ENCODE measurements at regions not wholly inside any gene's neighbourhood (a gene's known extent, or its start where the extent isn't known, plus 50 kb on each side); places are given as distances from the start of the nearest gene placed in this dataset.
"Not testable (repeated sequence)": the region's sequence is repeated elsewhere in the genome, so short reads cannot be mapped to it uniquely, and the experiment has no call there.

- H3K4me3 Mint-ChIP-seq, result no peak overlapping the region
- no peaks in the 10 kb centered on the region for H3K4me1 Mint-ChIP-seq (ENCODE audit: low read depth)
- H3K27me3 Mint-ChIP-seq, result no peaks in the 10 kb centered on the region
- peaks cover 49% of the 10 kb centered on the region for H3K9me3 Mint-ChIP-seq
- no peaks in the 10 kb centered on the region for H3K36me3 Mint-ChIP-seq (ENCODE audit: low read depth)
- H3K27ac Mint-ChIP-seq, result no peak overlapping the region
- intact Hi-C loops (cut with micrococcal nuclease), result no loop called here
Measured at GRCh38 chr14:45868863-45869262, 615.9 kb upstream of the MIS18BP1 start.

DNA sequence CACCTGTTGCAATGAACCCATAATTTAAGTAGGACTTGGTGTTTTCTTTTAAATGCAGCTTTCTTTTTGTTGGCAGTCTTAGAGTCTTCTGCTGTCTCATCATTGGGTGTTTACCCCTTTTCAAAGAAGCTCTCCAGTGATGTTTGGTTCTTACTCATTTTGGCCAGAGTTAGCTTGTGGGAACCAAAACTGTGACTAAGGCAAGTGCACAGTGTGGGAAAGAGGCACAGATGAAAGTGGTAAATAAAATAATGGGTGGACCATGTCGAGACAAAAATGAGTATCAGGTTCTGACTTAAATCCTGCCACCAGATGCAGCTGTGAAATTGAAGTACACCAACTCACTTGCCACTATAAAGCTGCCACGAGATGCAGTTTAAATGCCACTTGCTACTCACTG is 615.4 kb upstream of the MIS18BP1 start:
- intact Hi-C loops (cut with micrococcal nuclease), result no loop called here
- Mint-ChIP-seq H3K4me1 (ENCODE audit: low read depth) (no peaks in the 10 kb centered on the region), H3K27me3 (no peaks in the 10 kb centered on the region), H3K9me3 (peaks cover 48% of the 10 kb centered on the region), H3K36me3 (ENCODE audit: low read depth) (no peaks in the 10 kb centered on the region), H3K4me3 (no peak overlapping the region), H3K27ac (no peak overlapping the region)

GRCh38 chr14:45867046-45867894 is 614.3 kb upstream of the MIS18BP1 start:
- Mint-ChIP-seq H3K27ac (no peak overlapping the region), H3K9me3 (peaks cover 43% of the 10 kb centered on the region), H3K36me3 (ENCODE audit: low read depth) (no peaks in the 10 kb centered on the region), H3K4me1 (ENCODE audit: low read depth) (no peaks in the 10 kb centered on the region), H3K4me3 (no peak overlapping the region), H3K27me3 (no peaks in the 10 kb centered on the region)
- intact Hi-C loops (cut with micrococcal nuclease), result no loop called here

- no peak overlapping the region for H3K27ac Mint-ChIP-seq
- no peaks in the 10 kb centered on the region for H3K36me3 Mint-ChIP-seq (ENCODE audit: low read depth)
- H3K9me3 Mint-ChIP-seq, result peaks cover 7% of the 10 kb centered on the region
- H3K4me1 Mint-ChIP-seq (ENCODE audit: low read depth), result no peaks in the 10 kb centered on the region
- intact Hi-C loops (cut with micrococcal nuclease), result no loop called here
- H3K4me3 Mint-ChIP-seq, result no peak overlapping the region
- H3K27me3 Mint-ChIP-seq, result no peaks in the 10 kb centered on the region
Measured at GRCh38 chr14:45838597-45838996, 585.6 kb upstream of the MIS18BP1 start.

- no peaks in the 10 kb centered on the region for H3K4me1 Mint-ChIP-seq (ENCODE audit: low read depth)
- intact Hi-C loops (cut with micrococcal nuclease), result no loop called here
- H3K36me3 Mint-ChIP-seq (ENCODE audit: low read depth), result no peaks in the 10 kb centered on the region
- H3K4me3 Mint-ChIP-seq, result no peak overlapping the region
- H3K27ac Mint-ChIP-seq, result no peak overlapping the region
- peaks cover 4% of the 10 kb centered on the region for H3K9me3 Mint-ChIP-seq
- H3K27me3 Mint-ChIP-seq, result no peaks in the 10 kb centered on the region
Measured at GRCh38 chr14:45819107-45819506, 566.1 kb upstream of the MIS18BP1 start.

DNA sequence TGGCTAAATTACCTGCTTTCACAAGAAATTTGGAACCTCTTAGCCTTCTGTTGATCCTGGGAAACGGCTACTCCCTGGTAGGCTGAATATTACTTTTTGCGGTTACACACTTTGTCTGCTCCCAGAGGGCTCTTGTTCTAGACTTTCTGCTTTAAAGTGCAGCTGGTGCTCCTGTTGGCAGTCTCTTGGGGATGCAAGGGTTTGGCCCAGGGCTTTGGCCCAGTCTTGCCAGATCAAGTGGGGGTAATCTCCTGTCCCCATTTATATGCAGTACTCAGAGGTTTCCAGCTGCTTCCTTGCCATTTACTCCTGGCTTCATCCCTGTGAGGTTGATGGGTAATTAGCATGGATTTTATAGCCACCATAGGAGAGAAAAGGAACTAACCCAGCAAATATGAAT is 558.2 kb upstream of the MIS18BP1 start:
- no peaks in the 10 kb centered on the region for H3K27me3 Mint-ChIP-seq
- no peaks in the 10 kb centered on the region for H3K9me3 Mint-ChIP-seq
- intact Hi-C loops (cut with micrococcal nuclease), result no loop called here
- H3K27ac Mint-ChIP-seq, result no peak overlapping the region
- H3K4me3 Mint-ChIP-seq, result no peak overlapping the region
- H3K36me3 Mint-ChIP-seq (ENCODE audit: low read depth), result no peaks in the 10 kb centered on the region
- H3K4me1 Mint-ChIP-seq (ENCODE audit: low read depth), result no peaks in the 10 kb centered on the region

DNA sequence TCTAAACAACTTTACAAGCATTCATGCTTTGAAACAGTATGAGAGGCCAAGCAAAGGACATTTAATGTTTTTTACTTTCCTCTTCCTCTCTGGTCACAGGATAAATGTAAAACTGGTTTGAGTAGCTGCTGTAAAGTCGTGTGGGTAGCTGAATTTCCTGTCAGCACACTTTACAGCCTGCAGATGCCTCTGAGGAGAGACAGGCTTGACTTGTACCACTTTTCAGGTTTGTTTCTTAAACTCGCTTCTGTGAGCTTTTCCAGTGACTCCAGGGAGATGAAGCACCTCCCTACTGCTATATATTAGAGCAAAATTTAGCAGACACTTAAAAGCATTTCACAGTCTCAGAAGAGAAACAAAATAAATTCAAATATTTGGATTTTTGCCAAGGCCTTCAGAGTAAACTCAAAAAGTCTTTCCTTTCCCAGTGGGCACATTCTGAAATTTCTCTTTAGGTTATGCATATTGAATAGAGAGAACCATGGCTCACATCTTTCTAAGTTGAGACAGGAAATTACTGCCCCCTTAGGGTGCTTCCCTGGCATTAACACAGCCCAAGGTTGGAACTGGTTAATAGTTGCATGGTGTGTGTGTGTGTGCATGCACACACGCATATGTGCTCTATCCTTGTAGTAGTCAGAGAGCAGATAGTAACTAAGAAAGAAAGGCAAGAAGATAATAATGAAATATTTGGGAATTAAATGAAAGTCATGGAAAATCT is 557.3 kb upstream of the MIS18BP1 start:
- Mint-ChIP-seq H3K9me3 (no peaks in the 10 kb centered on the region), H3K27ac (no peak overlapping the region), H3K27me3 (no peaks in the 10 kb centered on the region), H3K4me3 (no peak overlapping the region), H3K36me3 (ENCODE audit: low read depth) (no peaks in the 10 kb centered on the region), H3K4me1 (ENCODE audit: low read depth) (no peaks in the 10 kb centered on the region)
- intact Hi-C loops (cut with micrococcal nuclease), result no loop called here

DNA sequence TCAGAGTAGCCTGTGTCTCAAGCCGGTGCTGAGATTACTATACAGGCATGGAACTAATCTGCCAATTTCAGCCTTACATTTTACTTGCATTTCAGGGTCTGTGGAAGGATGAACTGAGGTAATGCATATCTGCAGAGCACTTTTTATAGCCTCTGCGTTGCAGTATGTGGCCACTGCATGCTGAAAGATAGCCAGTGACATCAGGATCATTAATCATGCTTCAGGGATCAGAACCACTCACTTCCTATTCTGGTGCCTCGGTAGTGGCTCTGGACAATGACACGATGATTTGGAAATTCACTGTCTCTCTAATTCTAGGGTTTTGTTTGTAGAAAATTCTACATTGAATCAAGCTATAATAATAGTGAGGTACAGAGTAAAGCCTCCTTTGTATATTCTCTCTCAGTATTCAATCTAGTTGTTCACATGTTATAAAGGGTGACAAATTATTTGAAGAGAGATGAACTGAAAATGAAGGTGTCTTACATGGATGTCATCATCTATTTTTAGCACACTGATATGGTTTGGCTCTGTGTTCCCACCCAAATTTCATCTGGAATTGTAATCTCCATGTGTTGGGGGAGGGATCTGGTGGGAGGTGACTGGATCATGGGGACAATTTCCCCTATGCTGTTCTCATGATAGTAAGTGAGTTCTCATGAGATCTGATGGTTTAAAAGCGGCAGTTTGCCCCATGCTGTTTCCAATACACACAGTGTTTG is 554.3 kb upstream of the MIS18BP1 start:
- H3K4me3 Mint-ChIP-seq, result no peak overlapping the region
- H3K36me3 Mint-ChIP-seq (ENCODE audit: low read depth), result no peaks in the 10 kb centered on the region
- H3K27ac Mint-ChIP-seq, result no peak overlapping the region
- H3K9me3 Mint-ChIP-seq, result no peaks in the 10 kb centered on the region
- H3K27me3 Mint-ChIP-seq, result no peaks in the 10 kb centered on the region
- no peaks in the 10 kb centered on the region for H3K4me1 Mint-ChIP-seq (ENCODE audit: low read depth)
- intact Hi-C loops (cut with micrococcal nuclease), result no loop called here

DNA sequence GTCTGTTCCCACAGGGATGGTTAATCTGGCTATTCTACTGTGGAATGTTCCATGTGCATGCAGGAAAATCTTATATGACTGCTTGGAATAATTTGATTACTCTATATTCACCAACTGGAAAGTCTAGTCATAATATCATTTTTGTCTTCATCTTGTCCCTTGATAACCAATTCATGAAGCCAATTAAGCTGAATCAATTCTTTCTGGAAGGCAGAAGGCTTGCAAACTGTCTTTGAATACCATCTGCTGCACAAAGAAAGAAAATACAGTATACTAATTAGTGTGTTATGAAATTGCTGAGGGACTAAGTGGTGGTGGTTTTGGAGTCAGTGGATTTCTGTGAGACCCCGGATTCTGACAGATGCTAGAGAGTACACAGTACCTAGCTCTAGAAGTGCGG is 546.5 kb upstream of the MIS18BP1 start:
- no peaks in the 10 kb centered on the region for H3K27me3 Mint-ChIP-seq
- H3K27ac Mint-ChIP-seq, result no peak overlapping the region
- H3K4me3 Mint-ChIP-seq, result no peak overlapping the region
- no peaks in the 10 kb centered on the region for H3K9me3 Mint-ChIP-seq
- no peaks in the 10 kb centered on the region for H3K4me1 Mint-ChIP-seq (ENCODE audit: low read depth)
- H3K36me3 Mint-ChIP-seq (ENCODE audit: low read depth), result no peaks in the 10 kb centered on the region
- intact Hi-C loops (cut with micrococcal nuclease), result no loop called here

- intact Hi-C loops (cut with micrococcal nuclease), result no loop called here
- Mint-ChIP-seq H3K4me1 (ENCODE audit: low read depth) (no peaks in the 10 kb centered on the region), H3K4me3 (no peak overlapping the region), H3K36me3 (ENCODE audit: low read depth) (no peaks in the 10 kb centered on the region), H3K27ac (no peak overlapping the region), H3K9me3 (no peaks in the 10 kb centered on the region), H3K27me3 (no peaks in the 10 kb centered on the region)
Measured at GRCh38 chr14:45798659-45799058, 545.7 kb upstream of the MIS18BP1 start.

GRCh38 chr14:45796006-45796405 is 543.0 kb upstream of the MIS18BP1 start:
- H3K27ac Mint-ChIP-seq; H3K4me3 Mint-ChIP-seq; H3K4me1 Mint-ChIP-seq (ENCODE audit: low read depth); H3K9me3 Mint-ChIP-seq; H3K27me3 Mint-ChIP-seq; intact Hi-C loops (cut with micrococcal nuclease); H3K36me3 Mint-ChIP-seq (ENCODE audit: low read depth): not testable (repeated sequence)

DNA sequence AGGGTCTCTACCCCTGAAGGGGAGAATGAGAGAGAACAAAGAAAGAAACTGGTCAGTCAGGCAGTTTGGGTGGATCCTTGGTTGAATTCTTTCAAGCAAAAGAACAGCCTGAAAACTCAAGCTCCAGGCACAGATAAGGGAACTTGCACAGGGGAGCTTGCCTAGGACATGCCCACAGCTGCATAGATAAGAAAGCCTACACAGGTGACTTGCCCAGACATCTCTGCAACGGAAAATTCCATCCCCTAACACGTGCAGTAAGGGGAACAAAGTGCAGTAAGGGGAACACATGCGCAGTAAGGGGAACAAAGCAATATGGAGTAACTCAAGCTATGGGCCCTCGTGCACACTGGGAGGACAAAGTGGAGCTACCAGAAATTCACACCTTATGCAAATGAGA is 540.1 kb upstream of the MIS18BP1 start:
- Mint-ChIP-seq H3K27me3 (no peaks in the 10 kb centered on the region), H3K4me3 (no peak overlapping the region), H3K36me3 (ENCODE audit: low read depth) (no peaks in the 10 kb centered on the region), H3K9me3 (peaks cover 7% of the 10 kb centered on the region), H3K27ac (no peak overlapping the region), H3K4me1 (ENCODE audit: low read depth) (no peaks in the 10 kb centered on the region)
- intact Hi-C loops (cut with micrococcal nuclease), result no loop called here

DNA sequence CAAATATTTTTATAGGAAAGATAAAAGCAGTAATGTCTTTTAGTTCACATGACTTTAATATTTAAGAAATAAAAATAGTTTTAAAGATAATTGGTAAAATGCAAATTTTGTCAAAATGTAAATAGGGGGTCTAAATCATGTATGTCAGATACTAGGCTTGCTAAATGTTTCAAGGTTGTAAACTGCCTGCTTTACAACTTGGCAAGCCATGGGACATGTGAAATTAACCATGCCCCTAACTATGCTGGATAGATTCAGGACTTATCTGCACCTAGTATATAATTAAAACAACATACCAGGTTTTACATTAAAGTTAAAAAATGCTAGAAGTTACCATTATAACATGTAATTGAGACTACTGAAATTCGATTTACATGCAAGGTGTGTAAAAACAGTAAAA is 537.3 kb upstream of the MIS18BP1 start:
- H3K4me1 Mint-ChIP-seq (ENCODE audit: low read depth), result no peaks in the 10 kb centered on the region
- H3K4me3 Mint-ChIP-seq, result no peak overlapping the region
- no peaks in the 10 kb centered on the region for H3K36me3 Mint-ChIP-seq (ENCODE audit: low read depth)
- H3K9me3 Mint-ChIP-seq, result peaks cover 32% of the 10 kb centered on the region
- H3K27ac Mint-ChIP-seq, result no peak overlapping the region
- intact Hi-C loops (cut with micrococcal nuclease), result no loop called here
- H3K27me3 Mint-ChIP-seq, result no peaks in the 10 kb centered on the region

GRCh38 chr14:45787167-45787566 is 534.2 kb upstream of the MIS18BP1 start:
- Mint-ChIP-seq H3K9me3 (peaks cover 61% of the 10 kb centered on the region), H3K4me1 (ENCODE audit: low read depth) (no peaks in the 10 kb centered on the region), H3K27ac (no peak overlapping the region), H3K27me3 (no peaks in the 10 kb centered on the region), H3K36me3 (ENCODE audit: low read depth) (no peaks in the 10 kb centered on the region), H3K4me3 (no peak overlapping the region)
- intact Hi-C loops (cut with micrococcal nuclease), result no loop called here
